Kidney glomerular epithelial cell (primary cell): ENCODE measurements at regions not wholly inside any gene's neighbourhood (a gene's known extent, or its start where the extent isn't known, plus 50 kb on each side); places are given as distances from the start of the nearest gene placed in this dataset.

ENCODE experiments used
- DNase-seq: peaks from one replicate; lab custom pipeline; 2025; lab: John Stamatoyannopoulos, UW

- DNase-seq: no peak
Observed at GRCh38 chr9:19595003-19595402, 186.2 kb downstream of the ACER2 start.

DNA sequence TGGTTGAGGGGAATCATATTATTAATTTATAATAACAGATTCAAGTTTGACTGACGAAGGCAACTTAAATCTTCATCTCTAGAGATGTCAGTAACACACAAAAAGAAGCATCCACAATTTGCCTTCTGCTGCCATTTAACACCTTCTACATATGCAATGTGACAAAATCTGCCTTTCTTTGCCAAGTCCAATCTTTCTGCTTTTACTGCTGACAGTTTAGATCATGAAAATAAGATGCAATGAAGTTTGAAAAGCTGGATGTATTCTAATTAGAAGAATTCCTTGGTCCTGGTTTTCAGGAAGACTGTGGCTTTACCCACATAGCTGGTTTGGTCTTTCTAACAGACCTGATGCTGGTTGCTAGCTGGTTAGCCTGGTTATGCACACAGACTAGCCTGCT is 178.9 kb downstream of the ACER2 start:
- no peak for DNase-seq

DNA sequence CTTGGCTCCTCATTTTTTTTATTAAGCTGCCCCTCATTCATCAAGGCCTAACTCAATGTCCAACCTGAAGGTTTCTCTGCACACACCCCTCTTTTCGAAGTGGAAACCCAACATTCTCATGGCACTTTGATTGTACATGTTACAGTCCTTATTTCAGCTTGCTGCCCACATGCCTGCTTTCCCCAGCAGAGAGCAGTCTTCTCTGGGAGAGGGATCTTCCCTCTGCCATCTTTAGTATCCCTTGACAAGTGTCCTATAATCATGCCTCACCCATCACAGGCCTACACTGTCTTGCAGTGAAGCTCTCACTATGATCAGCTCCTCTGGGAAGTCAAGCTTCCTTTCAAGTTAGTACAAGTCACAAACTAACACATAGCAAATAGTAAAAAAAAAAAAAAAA is 175.1 kb downstream of the ACER2 start:
- no peak for DNase-seq

- DNase-seq: no peak
Observed at GRCh38 chr9:19577411-19577810, 168.6 kb downstream of the ACER2 start.

GRCh38 chr9:19568946-19569345 is 160.1 kb downstream of the ACER2 start:
- DNase-seq: no peak

DNA sequence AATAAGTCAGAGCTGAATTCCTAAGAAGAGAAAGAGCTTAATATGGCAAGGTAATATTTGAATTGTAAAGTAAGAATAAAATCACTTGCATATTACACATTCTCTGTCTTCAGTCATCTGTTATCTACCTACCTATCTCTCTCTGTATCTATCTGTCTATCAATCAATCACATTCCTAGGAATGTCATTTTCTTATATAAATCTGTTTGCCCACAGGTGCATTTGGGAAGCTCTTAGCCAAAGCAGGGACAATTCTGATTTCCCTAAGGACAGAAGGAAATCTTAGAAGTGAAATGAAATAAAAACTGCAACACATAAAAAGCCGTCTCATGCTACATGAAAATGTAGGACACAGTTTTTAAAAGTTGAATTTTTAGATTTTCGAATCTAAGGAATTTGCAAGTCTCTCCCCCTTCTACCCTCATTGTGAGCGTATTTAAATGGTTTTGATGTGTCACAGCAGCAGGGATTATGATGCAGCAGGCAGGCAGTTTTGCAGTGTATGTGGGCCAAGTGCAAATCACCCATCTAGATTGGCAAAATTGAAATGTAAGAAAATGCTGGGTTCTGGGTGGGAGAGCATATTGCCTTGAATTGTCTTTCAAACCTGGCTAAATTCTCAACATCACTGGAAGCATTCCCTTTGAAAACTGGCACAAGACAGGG is 155.7 kb downstream of the ACER2 start:
- DNase-seq: no peak

DNA sequence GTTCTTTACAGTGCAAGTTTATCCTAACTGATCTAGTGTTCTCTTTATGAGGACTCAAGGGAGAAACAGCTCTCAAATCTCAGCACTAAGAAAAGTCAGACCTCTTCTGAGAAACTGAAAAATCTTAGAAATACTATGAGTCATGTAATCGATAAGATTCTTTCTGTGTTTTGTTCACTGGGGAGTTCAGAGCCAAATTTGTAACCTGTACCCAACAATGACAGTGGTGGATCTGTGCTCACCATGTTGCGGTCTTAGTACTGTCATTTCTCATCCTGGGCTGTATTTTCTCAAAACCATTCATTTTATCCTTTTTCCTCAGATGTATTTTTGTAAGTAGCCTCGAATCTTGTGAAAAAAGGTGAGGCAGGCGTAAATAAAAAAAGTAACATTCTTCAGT is 146.4 kb downstream of the ACER2 start:
- DNase-seq: no peak

DNA sequence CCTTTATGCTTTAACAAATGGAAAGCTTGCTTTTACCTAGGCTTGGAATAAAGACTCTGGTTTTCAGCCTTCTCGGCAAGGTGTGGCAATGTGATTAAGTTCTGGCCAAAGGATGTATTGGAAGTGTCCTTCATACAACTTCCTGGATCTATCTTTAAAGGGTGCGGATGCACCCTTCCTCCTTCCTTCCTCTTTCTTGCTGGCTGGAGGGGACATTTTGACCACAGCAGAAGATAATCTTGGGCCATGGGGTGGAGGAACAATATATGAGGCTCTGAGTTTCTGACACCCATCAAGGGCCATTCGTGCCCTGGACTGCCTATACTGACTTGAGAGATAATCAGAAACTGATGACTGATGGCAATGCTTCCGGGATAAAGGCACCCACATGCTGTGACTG is 145.7 kb downstream of the ACER2 start:
- no peak for DNase-seq

DNA sequence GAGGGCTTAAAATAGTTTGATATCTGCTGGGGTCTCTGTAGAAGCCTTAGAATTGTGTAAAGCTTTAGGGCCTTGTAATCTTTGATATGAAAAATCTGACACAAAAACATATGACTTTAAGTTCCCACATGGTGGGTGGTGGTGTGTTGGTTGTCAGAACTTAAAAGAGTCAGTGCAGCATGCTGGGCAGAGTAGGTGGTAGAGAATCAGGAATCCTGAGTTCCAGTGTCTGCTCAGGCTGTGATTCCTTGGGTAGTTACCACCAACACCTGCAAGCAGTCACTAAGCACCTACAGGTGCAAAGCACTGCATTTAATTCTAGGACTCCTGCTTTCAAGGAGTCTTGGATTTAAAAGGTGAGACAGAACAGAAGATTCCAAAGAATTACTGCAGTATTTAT is 144.6 kb downstream of the ACER2 start:
- DNase-seq: no peak

DNA sequence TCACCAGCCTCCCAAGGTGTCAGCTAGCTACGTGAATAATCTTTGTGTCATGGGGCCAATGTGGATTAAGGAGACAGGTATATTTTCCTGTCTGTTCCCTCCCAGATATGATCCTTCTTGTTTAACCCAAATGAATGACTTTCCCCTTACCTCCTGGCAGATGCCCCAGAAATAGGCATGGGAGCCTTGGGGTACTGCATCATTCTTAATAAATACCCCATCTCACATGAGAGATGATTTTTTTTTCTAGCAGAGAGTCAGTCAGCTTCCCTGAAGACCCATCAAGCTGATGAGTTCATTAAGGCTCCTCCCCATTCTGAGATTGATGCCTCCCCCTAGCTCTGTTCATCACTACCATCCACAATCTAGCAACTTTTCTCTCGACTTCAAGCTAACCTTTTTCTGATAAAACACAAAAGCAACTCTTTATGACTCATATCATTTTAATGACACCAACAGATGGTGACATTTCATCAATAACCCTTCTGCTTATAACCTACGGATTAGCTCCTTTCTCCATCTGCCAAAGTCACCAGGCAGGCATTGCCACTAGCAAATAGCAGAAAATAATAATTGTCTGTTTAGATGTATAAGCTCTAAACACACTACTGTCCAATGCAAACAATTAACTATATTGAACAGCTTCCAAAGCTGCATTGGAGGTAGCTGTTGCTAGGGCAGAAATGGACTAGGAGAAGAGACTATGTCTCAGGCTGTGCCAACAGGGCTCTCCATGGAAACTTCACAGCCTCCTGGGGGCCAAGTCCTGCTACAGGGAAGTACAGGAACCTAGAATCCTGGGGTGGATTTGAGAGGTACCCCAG is 143.7 kb downstream of the ACER2 start:
- no peak for DNase-seq

DNA sequence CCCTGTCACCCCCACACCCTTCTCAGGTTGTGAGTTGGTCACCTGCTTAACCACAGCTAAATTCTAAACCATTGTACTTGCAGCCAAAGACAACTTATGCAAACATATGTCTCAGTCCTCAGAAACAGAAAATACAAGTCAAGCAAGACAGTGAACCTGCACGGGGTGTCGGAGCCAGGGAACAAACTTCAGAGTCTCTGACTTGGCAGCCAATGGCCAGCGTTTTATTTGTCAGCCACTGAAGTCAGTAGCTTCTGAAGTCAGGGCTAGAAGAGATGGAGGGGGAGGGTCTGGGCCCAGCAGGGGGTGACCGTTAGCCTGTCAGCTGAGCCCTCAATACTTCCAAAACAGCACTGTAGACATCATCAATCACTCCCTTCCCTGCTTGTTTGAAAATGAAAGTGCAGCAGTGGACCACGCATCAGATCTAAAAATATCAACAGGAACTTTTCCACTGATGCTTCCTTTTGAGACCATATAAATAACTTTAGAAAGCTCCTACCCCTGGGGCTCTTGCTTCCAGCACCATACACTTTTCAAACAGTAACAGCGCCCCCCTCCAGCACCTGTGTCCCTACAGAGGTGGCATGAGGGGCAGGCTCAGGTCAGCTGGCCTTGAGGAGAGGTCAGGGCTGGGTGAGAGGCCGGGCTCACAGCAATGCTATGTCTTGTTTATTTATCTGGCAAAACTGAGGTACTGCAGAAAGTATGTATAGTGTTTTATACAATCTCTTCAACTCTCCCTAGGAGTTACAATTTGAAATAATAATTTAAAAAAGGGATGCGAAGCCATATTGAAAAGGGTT is 142.5 kb downstream of the ACER2 start:
- DNase-seq: no peak

GRCh38 chr9:19550009-19550408 is 141.2 kb downstream of the ACER2 start:
- no peak for DNase-seq

DNA sequence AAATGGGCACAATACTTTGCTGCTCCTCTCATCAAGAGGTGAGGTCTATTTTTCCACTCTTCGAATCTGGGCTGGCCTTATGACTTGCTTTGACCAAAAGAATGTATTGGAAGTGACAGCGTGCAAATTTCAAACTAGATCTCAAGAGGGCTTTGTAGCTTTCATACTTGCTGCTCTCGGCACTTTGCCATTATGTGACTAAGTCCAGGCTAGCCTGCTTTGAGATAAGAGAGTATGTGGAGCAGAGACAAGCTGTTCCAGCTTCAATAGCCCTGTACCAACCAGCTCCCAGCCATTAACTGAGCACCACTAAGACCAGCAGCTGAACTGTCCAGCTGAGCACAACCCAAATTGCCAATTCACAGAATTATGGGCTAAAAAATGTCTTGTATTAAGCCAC is 124.6 kb downstream of the ACER2 start:
- DNase-seq: no peak

GRCh38 chr9:19527663-19528062 is 118.9 kb downstream of the ACER2 start:
- DNase-seq: no peak

DNA sequence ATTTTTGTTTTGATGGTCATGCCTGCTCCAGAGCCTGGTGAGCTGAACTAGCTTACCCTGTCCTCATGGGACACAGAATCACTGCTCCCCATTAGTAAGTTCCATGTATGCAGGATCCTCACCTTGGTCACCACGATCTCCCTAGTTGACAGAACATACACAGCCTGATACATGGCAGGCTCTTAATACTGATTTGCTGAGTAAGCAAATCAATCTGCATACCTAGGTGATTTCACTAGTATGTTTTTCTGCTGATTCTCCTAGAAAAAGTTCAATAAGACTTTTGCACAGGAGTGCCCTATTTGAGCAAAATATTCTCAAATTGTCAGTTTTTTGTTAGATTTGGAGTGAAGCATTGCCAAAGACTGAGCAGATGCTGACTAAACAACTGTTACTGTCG is 113.7 kb downstream of the ACER2 start:
- no peak for DNase-seq

DNA sequence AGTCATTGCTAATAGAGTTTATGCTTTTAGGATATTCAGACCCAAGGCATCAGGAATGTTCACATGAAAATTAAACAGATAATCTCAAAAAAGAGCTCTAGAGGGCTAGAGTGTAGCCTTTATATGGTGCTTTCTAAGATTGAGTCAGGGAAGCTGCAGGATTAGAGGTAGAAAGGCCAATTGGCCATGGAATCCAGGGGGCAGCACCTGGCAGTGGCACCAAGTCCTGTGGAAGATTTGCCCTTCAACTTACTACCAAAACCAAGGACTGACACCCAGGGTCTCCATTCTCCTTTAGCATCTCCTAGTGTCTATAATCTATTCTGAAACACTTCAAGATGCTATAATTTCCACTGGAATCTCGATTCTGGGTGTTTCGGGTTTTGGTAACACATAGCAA is 112.4 kb downstream of the ACER2 start:
- no peak for DNase-seq

- DNase-seq: no peak
Observed at GRCh38 chr9:19517202-19517942, 108.6 kb downstream of the ACER2 start.

DNA sequence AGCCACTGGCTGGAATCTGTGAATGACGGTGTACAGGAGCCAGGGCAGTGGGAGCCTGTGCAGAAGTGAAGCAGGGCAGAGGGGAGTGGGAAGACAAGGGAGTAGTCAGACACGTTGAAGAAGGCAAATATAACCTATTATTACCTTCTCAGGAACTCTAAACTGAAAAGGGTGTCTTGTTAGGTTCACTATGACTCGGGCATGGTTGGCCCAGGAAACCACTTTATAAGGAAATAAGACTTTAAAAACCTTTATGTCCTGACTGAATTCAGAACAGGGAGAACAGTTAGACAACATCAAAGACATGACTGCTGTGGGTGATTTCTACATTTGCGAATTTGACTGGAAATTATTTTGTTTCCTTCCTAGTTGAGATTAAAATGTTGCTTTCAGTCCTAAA is 107.5 kb downstream of the ACER2 start:
- DNase-seq: no peak

DNA sequence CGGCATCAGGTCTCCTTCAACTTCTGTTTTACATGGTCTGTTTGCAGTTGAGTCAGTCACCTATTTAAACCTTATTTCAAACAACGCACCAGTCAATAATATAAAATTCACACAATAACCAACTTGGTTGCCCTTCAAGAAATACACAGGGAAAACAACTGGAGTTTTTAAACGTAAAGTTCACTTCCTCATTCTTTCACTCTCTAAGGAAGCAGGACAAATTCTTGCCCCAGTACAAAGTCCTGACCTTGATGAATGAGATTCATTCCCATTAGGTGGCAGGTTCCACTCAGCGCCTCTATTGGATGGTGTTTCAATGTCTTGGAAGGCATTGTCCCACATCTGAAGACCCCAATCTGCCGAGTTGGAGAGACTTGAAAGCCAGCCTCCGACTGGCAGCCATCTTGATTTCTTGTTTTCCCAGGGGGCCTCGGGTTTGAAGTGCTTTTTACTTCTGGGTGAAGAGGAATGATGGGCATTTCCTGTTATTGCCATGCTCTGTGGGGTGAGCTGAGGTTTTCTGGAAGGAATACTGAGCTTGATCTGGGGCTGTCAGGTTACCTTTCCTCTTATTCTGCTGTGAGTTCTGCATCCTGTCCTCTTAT is 105.0 kb downstream of the ACER2 start:
- DNase-seq: no peak

- DNase-seq: no peak
Observed at GRCh38 chr9:19512103-19512832, 103.5 kb downstream of the ACER2 start.

GRCh38 chr9:19511694-19512093 is 102.9 kb downstream of the ACER2 start:
- no peak for DNase-seq
